ENCODE measurements at regions not wholly inside any gene's neighbourhood (a gene's known extent, or its start where the extent isn't known, plus 50 kb on each side); places are given as distances from the start of the nearest gene placed in this dataset.
A peak's percentile ranks its signal among the peaks of the same experiment; 100 is the strongest.

DNA sequence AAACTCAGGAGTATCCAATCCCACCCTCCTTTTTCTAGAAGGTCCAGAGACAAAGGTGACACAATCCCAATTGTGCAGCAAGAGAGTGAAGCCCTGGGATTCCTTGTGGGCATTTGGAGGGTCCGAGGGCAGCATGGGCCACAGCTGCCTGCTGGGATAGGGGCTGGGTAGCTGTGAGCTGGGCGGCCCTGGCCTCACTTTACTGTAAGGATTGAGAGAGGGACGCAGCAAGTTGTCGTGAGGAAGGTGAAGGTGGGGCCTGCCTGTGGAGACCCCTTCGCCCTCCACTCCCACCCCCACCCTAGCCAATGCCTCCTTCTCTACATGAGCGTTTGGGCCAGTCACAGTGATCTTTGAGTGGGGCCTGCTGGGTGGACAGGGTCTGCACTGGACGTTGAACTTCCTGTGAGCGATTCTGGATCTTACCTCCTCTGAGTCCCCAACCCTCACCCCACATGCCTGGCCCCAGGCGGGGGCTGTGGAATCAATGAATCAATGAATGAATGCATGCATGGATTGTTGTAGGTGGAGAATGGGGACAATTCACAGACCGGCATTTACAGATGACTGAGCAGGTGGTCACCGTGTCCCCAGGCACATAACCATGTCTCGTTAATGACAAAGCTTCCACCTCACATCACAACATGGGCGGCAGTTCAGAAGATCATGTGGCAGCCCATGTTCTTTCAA is 107.2 kb downstream of the INHBB start:
- no CpG with 5 or more reads among the region's 13 CpGs for WGBS (ENCODE audit: extremely low coverage, insufficient coverage, insufficient read length)
- Histone ChIP-seq H3K27ac (ENCODE audit: low read depth, low read length) (no peak overlapping the region), H3K9me3 (ENCODE audit: insufficient read depth, low read depth, low read length) (peaks cover 5% of the 10 kb centered on the region), H2AFZ (ENCODE audit: insufficient read depth, low read length, poor library complexity) (no peak overlapping the region), H3K18ac (ENCODE audit: low read length) (no peak overlapping the region), H3K27me3 (ENCODE audit: insufficient read depth, low read length) (no peaks in the 10 kb centered on the region), H3K9ac (ENCODE audit: low read length) (no peak overlapping the region), H3K79me2 (ENCODE audit: control insufficient read depth, insufficient read depth, low read length, poor library complexity) (no peaks in the 10 kb centered on the region), H2BK5ac (ENCODE audit: low read depth, low read length, poor library complexity) (no peak overlapping the region), H3K79me1 (ENCODE audit: low read length) (no peaks in the 10 kb centered on the region), H2BK12ac (ENCODE audit: low read length) (no peak overlapping the region), H3K4me2 (ENCODE audit: low read length) (no peak overlapping the region), H4K91ac (ENCODE audit: low read depth, low read length) (no peak overlapping the region), H3K14ac (ENCODE audit: low read length) (no peak overlapping the region), H4K8ac (ENCODE audit: low read depth, low read length) (no peak overlapping the region), H4K12ac (ENCODE audit: low read depth, low read length) (no peak overlapping the region), H2BK120ac (ENCODE audit: insufficient read depth, low read length, poor library complexity) (no peak overlapping the region), H3K4me3 (ENCODE audit: low read depth, low read length) (no peak overlapping the region), H3K36me3 (ENCODE audit: control insufficient read depth in 1 of 2, insufficient read depth in 2 of 2, low read length in 2 of 2) (no peaks in the 10 kb centered on the region), H2AK5ac (ENCODE audit: low read length) (no peak overlapping the region), H3K23ac (ENCODE audit: low read length) (no peak overlapping the region), H3K4ac (ENCODE audit: low read depth, low read length) (no peak overlapping the region), H3K4me1 (ENCODE audit: control insufficient read depth in 1 of 2, insufficient read depth in 2 of 2, low read length in 2 of 2) (no peaks in the 10 kb centered on the region)
- DNase-seq = no peak

DNA sequence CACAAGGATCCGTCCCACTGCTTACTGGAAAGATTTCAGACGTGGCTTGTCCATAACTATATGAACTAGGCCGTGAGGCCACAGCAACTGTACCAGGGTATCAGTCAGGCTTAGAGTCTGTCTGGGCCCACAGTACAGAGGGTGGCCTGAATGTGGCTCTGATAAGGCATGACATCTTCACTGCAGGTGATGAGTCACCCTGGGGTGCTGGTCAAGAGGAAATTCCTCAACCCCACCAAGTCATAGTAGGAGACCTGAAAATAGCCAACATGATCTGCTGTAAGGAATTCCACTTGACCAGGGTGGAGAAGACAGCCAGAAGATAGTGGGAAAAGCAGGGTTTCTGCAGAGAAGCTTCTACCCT is 107.7 kb downstream of the INHBB start:
- Histone ChIP-seq H3K27me3 (ENCODE audit: insufficient read depth, low read length) (no peaks in the 10 kb centered on the region), H2BK5ac (ENCODE audit: low read depth, low read length, poor library complexity) (no peak overlapping the region), H3K36me3 (ENCODE audit: control insufficient read depth in 1 of 2, insufficient read depth in 2 of 2, low read length in 2 of 2) (no peaks in the 10 kb centered on the region), H3K18ac (ENCODE audit: low read length) (no peak overlapping the region), H3K4me1 (ENCODE audit: control insufficient read depth in 1 of 2, insufficient read depth in 2 of 2, low read length in 2 of 2) (no peaks in the 10 kb centered on the region), H3K4me3 (ENCODE audit: low read depth, low read length) (no peak overlapping the region), H3K23ac (ENCODE audit: low read length) (no peak overlapping the region), H3K9me3 (ENCODE audit: insufficient read depth, low read depth, low read length) (peaks cover 5% of the 10 kb centered on the region), H3K79me1 (ENCODE audit: low read length) (no peaks in the 10 kb centered on the region), H3K27ac (ENCODE audit: low read depth, low read length) (no peak overlapping the region), H2BK120ac (ENCODE audit: insufficient read depth, low read length, poor library complexity) (no peak overlapping the region), H2AFZ (ENCODE audit: insufficient read depth, low read length, poor library complexity) (no peak overlapping the region), H4K8ac (ENCODE audit: low read depth, low read length) (no peak overlapping the region), H4K12ac (ENCODE audit: low read depth, low read length) (no peak overlapping the region), H2BK12ac (ENCODE audit: low read length) (no peak overlapping the region), H4K91ac (ENCODE audit: low read depth, low read length) (no peak overlapping the region), H3K79me2 (ENCODE audit: control insufficient read depth, insufficient read depth, low read length, poor library complexity) (no peaks in the 10 kb centered on the region), H2AK5ac (ENCODE audit: low read length) (no peak overlapping the region), H3K4me2 (ENCODE audit: low read length) (no peak overlapping the region), H3K14ac (ENCODE audit: low read length) (no peak overlapping the region), H3K4ac (ENCODE audit: low read depth, low read length) (no peak overlapping the region), H3K9ac (ENCODE audit: low read length) (no peak overlapping the region)
- no CpG with 5 or more reads among the region's 3 CpGs for WGBS (ENCODE audit: extremely low coverage, insufficient coverage, insufficient read length)
- peak; percentile 48 to 50 for DNase-seq

DNA sequence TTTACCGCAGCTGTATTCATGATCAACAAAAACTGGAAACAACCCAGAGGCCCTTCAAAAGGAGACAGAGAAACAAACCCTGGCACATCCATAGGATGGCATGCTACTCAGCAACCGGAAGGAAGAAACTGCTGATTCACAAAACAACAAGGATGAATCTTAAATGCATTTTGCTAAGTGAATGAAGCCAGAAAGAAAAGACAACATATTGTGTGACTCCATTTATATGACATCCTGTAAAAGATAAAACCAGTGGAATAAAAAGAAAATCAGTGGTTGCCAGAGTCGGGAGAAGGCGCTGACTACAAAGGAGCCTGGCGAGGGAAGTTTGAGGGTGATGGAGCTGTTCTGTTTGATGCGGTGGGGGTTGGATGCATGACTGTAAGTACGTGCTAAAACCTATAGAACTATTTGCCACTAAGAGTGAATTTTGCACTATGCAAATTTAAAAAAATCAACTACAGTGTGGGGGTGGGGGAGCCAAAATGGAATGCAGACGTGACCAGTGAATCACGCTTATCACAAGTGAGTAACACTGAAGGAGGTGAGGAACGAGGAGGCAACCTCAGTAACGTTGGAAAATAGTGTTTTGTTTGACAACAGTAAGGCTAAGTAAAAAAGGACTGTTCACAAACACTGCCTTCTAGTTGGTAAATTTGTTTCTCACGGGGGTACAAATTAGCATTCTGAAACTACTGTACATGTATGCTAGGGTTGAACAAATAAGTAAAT is 108.9 kb downstream of the INHBB start:
- Histone ChIP-seq H3K79me1 (ENCODE audit: low read length) (no peaks in the 10 kb centered on the region), H3K23ac (ENCODE audit: low read length) (no peak overlapping the region), H3K36me3 (ENCODE audit: control insufficient read depth in 1 of 2, insufficient read depth in 2 of 2, low read length in 2 of 2) (no peaks in the 10 kb centered on the region), H4K8ac (ENCODE audit: low read depth, low read length) (no peak overlapping the region), H3K9me3 (ENCODE audit: insufficient read depth, low read depth, low read length) (peaks cover 5% of the 10 kb centered on the region), H2BK120ac (ENCODE audit: insufficient read depth, low read length, poor library complexity) (no peak overlapping the region), H3K4ac (ENCODE audit: low read depth, low read length) (no peak overlapping the region), H4K91ac (ENCODE audit: low read depth, low read length) (no peak overlapping the region), H3K14ac (ENCODE audit: low read length) (no peak overlapping the region), H2BK5ac (ENCODE audit: low read depth, low read length, poor library complexity) (no peak overlapping the region), H3K4me1 (ENCODE audit: control insufficient read depth in 1 of 2, insufficient read depth in 2 of 2, low read length in 2 of 2) (no peaks in the 10 kb centered on the region), H3K9ac (ENCODE audit: low read length) (no peak overlapping the region), H3K27ac (ENCODE audit: low read depth, low read length) (no peak overlapping the region), H2BK12ac (ENCODE audit: low read length) (no peak overlapping the region), H3K18ac (ENCODE audit: low read length) (no peak overlapping the region), H2AFZ (ENCODE audit: insufficient read depth, low read length, poor library complexity) (no peak overlapping the region), H2AK5ac (ENCODE audit: low read length) (no peak overlapping the region), H3K79me2 (ENCODE audit: control insufficient read depth, insufficient read depth, low read length, poor library complexity) (no peaks in the 10 kb centered on the region), H4K12ac (ENCODE audit: low read depth, low read length) (no peak overlapping the region), H3K4me2 (ENCODE audit: low read length) (no peak overlapping the region), H3K27me3 (ENCODE audit: insufficient read depth, low read length) (no peaks in the 10 kb centered on the region), H3K4me3 (ENCODE audit: low read depth, low read length) (no peak overlapping the region)
- no CpG with 5 or more reads among the region's 12 CpGs for WGBS (ENCODE audit: extremely low coverage, insufficient coverage, insufficient read length)
- no peak for DNase-seq

DNA sequence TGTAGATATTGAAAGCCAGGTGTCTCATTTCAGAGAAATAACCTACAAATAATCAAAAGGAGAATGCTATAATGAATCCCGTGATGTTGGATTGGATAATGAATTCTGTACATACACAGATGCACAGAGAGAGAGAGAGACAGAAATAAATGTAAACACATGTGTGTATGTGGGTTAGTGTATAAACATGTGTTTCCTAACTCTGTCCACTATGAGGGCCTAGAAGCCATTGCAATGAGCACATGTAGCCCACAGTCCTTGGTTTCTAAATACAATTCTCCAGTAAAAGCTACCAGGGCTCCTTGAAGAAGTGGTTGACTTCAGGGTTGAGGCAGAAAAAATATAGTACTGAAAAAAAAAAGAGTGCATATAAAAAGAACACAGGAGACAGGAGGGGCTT is 109.5 kb downstream of the INHBB start:
- no peak overlapping the region for H4K8ac ChIP-seq (ENCODE audit: low read depth, low read length)
- H3K36me3 ChIP-seq (ENCODE audit: control insufficient read depth in 1 of 2, insufficient read depth in 2 of 2, low read length in 2 of 2) = no peaks in the 10 kb centered on the region
- no peaks in the 10 kb centered on the region for H3K79me1 ChIP-seq (ENCODE audit: low read length)
- no peak overlapping the region for H4K91ac ChIP-seq (ENCODE audit: low read depth, low read length)
- H4K12ac ChIP-seq (ENCODE audit: low read depth, low read length) = no peak overlapping the region
- no peak overlapping the region for H3K14ac ChIP-seq (ENCODE audit: low read length)
- peaks cover 2% of the 10 kb centered on the region for H3K9me3 ChIP-seq (ENCODE audit: insufficient read depth, low read depth, low read length)
- no peak overlapping the region for H2BK12ac ChIP-seq (ENCODE audit: low read length)
- H2AK5ac ChIP-seq (ENCODE audit: low read length) = no peak overlapping the region
- H3K9ac ChIP-seq (ENCODE audit: low read length) = no peak overlapping the region
- no peak overlapping the region for H2AFZ ChIP-seq (ENCODE audit: insufficient read depth, low read length, poor library complexity)
- no peak overlapping the region for H2BK5ac ChIP-seq (ENCODE audit: low read depth, low read length, poor library complexity)
- no peak overlapping the region for H3K27ac ChIP-seq (ENCODE audit: low read depth, low read length)
- H3K23ac ChIP-seq (ENCODE audit: low read length) = no peak overlapping the region
- H3K4ac ChIP-seq (ENCODE audit: low read depth, low read length) = no peak overlapping the region
- no peaks in the 10 kb centered on the region for H3K27me3 ChIP-seq (ENCODE audit: insufficient read depth, low read length)
- no peak overlapping the region for H2BK120ac ChIP-seq (ENCODE audit: insufficient read depth, low read length, poor library complexity)
- H3K4me1 ChIP-seq (ENCODE audit: control insufficient read depth in 1 of 2, insufficient read depth in 2 of 2, low read length in 2 of 2) = no peaks in the 10 kb centered on the region
- H3K79me2 ChIP-seq (ENCODE audit: control insufficient read depth, insufficient read depth, low read length, poor library complexity) = no peaks in the 10 kb centered on the region
- WGBS (ENCODE audit: extremely low coverage, insufficient coverage, insufficient read length) = no CpG with 5 or more reads among the region's 1 CpG
- DNase-seq = no peak
- H3K4me3 ChIP-seq (ENCODE audit: low read depth, low read length) = no peak overlapping the region
- H3K18ac ChIP-seq (ENCODE audit: low read length) = no peak overlapping the region
- no peak overlapping the region for H3K4me2 ChIP-seq (ENCODE audit: low read length)

Measured in trophoblast cell (in vitro differentiated cells and primary cell).